Neural crest cell (in vitro differentiated cells): ENCODE measurements at regions not wholly inside any gene's neighbourhood (a gene's known extent, or its start where the extent isn't known, plus 50 kb on each side); places are given as distances from the start of the nearest gene placed in this dataset.

Source experiments
- DNase-seq: peaks from one replicate; pipeline ENCODE4 v3.0.0; 2021; ENCODE audit warnings: low read depth, mixed read lengths, low spot score
- H3K27ac Mint-ChIP-seq: one replicate; pipeline ENCODE4 v1.8.0; 2021; ENCODE audit warnings: mild to moderate bottlenecking, mixed read lengths; ENCODE audit not compliant: unreplicated experiment
- H3K27me3 Mint-ChIP-seq: 2 replicates; pipeline ENCODE4 v1.8.0; 2021; ENCODE audit warnings: low read depth, mild to moderate bottlenecking, mixed read lengths
- H3K36me3 Mint-ChIP-seq: 2 replicates; pipeline ENCODE4 v1.8.0; 2021; ENCODE audit warnings: low read depth, mild to moderate bottlenecking, mixed read lengths
- H3K4me1 Mint-ChIP-seq: 2 replicates; pipeline ENCODE4 v1.8.0; 2021; ENCODE audit warnings: mixed read lengths
- H3K4me3 Mint-ChIP-seq: one replicate; pipeline ENCODE4 v1.8.0; 2021; ENCODE audit warnings: mild to moderate bottlenecking, mixed read lengths
- H3K9me3 Mint-ChIP-seq: 2 replicates; pipeline ENCODE4 v1.8.0; 2021; ENCODE audit warnings: mixed read lengths
- TF ChIP-seq, protein P1 (sequence below): fragments of 200-600 bp; sonication (generic); conservative IDR thresholded peaks from 2 replicates; pipeline ENCODE4 v1.5.0; 2021; ENCODE audit warnings: antibody characterized with exemption, mild to moderate bottlenecking

DNA sequence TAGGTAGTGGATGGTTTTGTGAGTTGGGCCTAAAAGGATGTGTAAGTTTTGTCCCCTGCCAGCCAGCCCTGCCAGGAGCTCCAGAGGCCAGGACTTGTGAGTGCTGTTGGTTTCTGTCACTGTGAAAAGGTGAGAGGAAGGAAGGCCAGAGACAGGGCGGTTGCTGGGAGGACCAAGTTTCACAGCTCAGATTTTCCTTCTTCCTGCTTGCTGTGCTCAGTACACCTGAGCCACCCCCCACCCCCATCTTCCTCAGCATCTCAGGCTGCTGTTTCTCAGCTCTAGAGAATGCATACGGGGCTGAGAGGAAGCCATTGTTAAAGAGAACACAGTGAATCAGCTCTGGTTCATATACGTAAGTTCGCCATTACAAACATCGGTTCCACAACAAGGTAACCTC lies 139.9 kb downstream of the BUB3 start:
- DNase-seq: no peak
- Mint-ChIP-seq H3K27me3 (no peaks in the 10 kb centered on the region), H3K9me3 (peaks cover 5% of the 10 kb centered on the region), H3K4me3 (no peak overlapping the region), H3K36me3 (peaks cover 3% of the 10 kb centered on the region), H3K4me1 (peaks cover 11% of the 10 kb centered on the region), H3K27ac (no peak overlapping the region)
- TF ChIP-seq, protein P1, sequence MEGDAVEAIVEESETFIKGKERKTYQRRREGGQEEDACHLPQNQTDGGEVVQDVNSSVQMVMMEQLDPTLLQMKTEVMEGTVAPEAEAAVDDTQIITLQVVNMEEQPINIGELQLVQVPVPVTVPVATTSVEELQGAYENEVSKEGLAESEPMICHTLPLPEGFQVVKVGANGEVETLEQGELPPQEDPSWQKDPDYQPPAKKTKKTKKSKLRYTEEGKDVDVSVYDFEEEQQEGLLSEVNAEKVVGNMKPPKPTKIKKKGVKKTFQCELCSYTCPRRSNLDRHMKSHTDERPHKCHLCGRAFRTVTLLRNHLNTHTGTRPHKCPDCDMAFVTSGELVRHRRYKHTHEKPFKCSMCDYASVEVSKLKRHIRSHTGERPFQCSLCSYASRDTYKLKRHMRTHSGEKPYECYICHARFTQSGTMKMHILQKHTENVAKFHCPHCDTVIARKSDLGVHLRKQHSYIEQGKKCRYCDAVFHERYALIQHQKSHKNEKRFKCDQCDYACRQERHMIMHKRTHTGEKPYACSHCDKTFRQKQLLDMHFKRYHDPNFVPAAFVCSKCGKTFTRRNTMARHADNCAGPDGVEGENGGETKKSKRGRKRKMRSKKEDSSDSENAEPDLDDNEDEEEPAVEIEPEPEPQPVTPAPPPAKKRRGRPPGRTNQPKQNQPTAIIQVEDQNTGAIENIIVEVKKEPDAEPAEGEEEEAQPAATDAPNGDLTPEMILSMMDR: no peak

DNA sequence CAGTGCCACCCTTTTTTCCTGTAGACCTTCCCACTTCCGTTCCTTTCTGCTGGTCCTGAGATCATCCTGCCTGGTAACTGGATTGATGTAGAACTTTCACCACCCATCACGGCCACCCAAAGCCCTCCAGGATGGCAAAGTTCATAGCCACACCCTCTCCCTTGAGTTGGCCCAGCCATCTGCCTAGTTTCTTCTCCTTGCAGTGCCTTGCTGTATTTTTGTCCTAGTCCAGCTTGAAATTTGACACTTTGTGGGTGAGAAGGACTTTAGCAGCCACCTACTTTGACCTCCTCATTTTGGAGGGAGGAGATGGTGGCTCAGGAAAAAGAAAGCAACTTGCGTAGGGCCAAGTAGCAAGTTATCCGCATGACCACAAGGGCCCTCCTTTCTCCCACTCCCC lies 140.7 kb downstream of the BUB3 start:
- Mint-ChIP-seq H3K4me3 (no peak overlapping the region), H3K27ac (no peak overlapping the region), H3K27me3 (no peaks in the 10 kb centered on the region)

DNA sequence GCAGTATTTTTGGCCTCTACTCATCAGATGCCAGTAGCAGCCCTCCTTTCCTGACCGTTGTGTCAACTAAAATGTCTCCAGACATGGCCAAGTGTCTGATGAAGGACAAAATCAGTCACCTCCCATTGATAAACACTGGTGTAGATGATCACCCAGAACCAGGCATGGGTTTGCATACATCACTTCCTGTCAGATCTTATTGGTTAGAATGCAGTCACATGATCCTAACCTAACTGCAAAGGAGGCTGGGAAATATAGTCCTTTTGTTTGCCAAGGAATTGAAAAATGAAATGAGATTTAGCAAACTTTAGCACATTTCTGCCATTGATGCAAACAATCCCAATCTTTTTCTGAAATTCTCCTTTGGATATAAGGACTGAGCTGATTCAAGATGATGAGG lies 141.4 kb downstream of the BUB3 start:
- TF ChIP-seq, protein P1: no peak
- peaks cover 3% of the 10 kb centered on the region for H3K36me3 Mint-ChIP-seq
- peaks cover 3% of the 10 kb centered on the region for H3K9me3 Mint-ChIP-seq
- H3K27me3 Mint-ChIP-seq: no peaks in the 10 kb centered on the region
- H3K4me3 Mint-ChIP-seq: no peak overlapping the region
- H3K27ac Mint-ChIP-seq: no peak overlapping the region
- H3K4me1 Mint-ChIP-seq: peaks cover 11% of the 10 kb centered on the region
- no peak for DNase-seq

More for the DNA sequence above, 140.7 kb downstream of the BUB3 start:
- Mint-ChIP-seq H3K4me1 (peaks cover 11% of the 10 kb centered on the region), H3K36me3 (peaks cover 3% of the 10 kb centered on the region), H3K9me3 (peaks cover 4% of the 10 kb centered on the region)
- no peak for DNase-seq
- TF ChIP-seq, protein P1: no peak

DNA sequence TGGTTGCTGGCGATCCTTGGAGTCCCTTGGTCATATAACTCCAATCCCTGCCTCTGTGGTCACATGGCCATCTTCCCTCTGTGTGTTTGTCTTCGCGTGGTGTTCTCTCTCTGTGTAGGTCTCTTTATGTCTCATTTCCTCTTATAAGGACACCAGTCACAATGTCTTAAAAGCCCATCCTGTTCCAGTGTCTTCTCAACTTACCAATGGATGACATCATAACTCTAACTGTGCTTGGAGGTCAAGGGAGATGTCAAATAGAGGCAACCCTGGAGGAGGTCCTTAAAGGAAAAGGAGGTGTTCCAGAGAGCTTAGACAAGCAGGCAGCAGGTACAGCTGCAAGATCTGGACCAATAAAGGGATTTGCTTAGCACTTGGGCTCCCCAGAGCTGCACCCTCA lies 143.0 kb downstream of the BUB3 start:
- peaks cover 25% of the 10 kb centered on the region for H3K4me1 Mint-ChIP-seq
- no peak overlapping the region for H3K27ac Mint-ChIP-seq
- no peaks in the 10 kb centered on the region for H3K9me3 Mint-ChIP-seq
- TF ChIP-seq, protein P1: no peak
- H3K4me3 Mint-ChIP-seq: no peak overlapping the region
- H3K27me3 Mint-ChIP-seq: no peaks in the 10 kb centered on the region
- H3K36me3 Mint-ChIP-seq: no peaks in the 10 kb centered on the region
- DNase-seq: no peak

DNA sequence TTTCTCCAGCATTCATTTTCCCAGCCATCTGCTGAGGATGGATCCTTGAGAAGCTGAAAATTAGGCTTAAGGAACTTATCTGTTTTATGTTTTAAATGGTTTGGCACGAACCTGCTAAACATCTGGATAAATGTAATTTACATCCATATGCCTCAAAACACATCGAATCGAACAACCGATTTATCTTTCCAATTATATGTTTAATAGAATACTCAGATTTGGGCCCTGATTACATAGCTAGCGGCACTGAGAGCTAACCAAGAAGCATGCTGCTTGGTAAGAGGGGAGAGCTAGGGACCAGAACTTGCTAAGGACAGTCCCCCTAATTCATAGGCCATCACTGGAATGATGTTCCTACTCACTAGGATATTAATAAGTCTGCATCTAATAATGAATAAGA lies 144.4 kb downstream of the BUB3 start:
- Mint-ChIP-seq H3K27me3 (no peaks in the 10 kb centered on the region), H3K9me3 (peaks cover 2% of the 10 kb centered on the region), H3K4me1 (peaks cover 30% of the 10 kb centered on the region), H3K27ac (no peak overlapping the region), H3K4me3 (no peak overlapping the region), H3K36me3 (no peaks in the 10 kb centered on the region)
- no peak for DNase-seq
- TF ChIP-seq, protein P1: no peak

DNA sequence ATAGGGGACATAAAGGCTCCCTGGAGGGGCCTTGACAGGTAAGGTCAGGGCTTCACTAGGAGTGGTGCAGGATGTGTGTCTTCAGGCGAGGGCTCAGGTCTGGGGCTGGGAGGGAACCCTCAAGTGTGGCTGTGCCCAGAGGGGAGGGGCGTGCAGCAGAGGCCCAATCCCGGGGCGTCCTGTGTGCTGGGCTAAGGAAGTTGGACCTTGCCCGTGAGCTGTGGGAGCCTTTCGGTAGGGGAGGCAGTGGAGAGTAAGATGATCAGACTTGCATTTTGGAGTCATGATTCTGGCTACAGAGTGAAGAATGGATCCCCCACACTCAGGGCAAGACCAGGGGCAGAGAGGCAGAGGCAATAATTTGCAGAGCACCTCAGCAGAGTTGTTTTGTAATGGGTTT lies 145.4 kb downstream of the BUB3 start:
- H3K27me3 Mint-ChIP-seq: no peaks in the 10 kb centered on the region
- no peak for DNase-seq
- peaks cover 2% of the 10 kb centered on the region for H3K9me3 Mint-ChIP-seq
- H3K27ac Mint-ChIP-seq: no peak overlapping the region
- peaks cover 38% of the 10 kb centered on the region for H3K4me1 Mint-ChIP-seq
- H3K4me3 Mint-ChIP-seq: no peak overlapping the region
- H3K36me3 Mint-ChIP-seq: no peaks in the 10 kb centered on the region
- TF ChIP-seq, protein P1: no peak
